GM12801 (cell line): ENCODE measurements at regions not wholly inside any gene's neighbourhood (a gene's known extent, or its start where the extent isn't known, plus 50 kb on each side); places are given as distances from the start of the nearest gene placed in this dataset.

Experiments used
- CTCF ChIP-seq: IDR thresholded peaks from one replicate; pipeline ENCODE4 v1.5.1; 2011; ENCODE audit warnings: control low read depth; ENCODE audit not compliant: insufficient read length; ENCODE audit errors: extremely low read depth

DNA sequence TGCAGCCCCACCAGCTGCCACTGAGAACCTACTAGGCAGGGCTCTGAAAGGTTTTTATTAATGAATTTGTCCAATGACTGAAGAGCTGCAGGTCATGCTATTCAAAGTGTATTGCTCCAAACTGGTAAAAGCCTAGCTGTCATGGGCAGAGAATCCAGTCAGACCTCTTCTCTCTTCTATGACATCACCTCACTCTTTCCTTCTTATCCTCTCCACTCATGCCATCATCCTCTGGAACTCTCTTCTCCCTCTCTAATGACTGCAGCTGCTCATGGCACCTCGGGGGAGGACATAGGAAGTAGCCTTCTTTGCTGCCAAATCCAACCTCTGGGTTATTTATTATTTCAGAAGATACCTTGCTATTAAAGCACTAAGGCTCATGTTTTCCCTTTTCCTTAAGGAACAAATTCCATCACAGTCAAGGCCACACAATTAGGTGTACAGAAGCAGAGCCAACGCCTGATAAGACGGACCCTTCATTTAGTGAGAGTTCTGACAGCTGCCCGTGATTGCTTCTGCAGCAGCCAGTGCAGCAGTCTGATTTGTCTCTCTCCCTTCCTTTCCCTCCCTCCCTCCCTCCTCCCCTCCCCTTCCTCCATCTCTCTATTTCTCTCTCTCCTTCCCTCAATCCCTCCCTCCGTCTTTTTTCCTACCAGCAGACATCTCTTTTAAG lies 87.0 kb upstream of the ONECUT1 start:
- no peak for TF ChIP-seq CTCF

DNA sequence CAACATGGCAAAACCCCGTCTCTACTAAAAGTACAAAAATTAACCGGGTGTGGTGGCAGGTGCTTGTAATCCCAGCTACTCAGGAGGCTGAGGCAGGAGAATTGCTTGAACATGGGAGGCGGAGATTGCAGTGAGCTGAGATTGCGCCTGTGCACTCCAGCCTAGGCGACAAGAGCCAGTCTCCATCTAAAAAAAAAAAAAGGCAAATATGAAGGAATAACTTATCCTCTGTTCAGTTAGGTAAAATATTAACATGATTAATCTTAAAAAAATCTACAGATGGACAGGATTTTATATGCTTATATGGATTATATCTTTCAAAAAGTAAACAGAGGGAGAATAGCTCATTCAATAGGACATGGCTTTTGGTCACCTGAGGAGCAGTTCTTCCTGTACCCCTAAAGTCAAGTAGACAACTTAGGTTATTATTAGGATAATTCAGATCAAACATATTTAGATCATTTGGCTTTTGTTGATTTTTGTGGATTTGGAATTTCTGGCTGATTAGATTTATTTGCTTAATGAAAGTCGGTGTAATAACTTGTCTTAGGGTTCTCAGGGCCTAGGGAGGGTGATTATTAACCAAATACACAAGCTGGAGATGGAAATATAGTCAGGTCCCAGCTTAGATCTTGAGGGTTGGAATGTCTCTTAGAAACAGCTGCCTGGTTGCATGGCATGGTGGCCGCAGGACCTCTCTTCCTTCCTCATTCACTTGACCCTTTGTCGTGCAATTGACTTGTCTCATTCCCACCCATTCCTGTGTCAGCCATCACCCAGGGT lies 82.1 kb upstream of the ONECUT1 start:
- no peak for TF ChIP-seq CTCF

DNA sequence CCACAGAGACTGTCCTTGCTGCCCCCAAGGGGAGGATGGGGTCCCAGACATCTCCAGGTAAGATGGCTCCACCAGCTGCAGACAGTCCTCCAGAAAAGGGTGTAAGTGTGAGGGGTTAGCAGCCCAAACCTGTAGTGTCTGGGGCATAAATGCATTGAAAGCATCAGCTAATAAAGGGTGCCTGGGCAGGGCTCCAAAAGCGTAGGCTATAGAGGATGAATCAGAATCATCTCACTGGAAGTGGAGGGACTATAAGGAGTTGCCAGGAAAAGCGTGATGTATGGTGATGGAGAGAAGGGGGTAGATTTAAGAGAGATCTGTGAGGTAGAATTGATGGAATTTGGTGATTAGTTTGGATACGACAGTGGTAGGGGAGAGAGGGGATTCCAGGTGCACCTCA lies 79.9 kb upstream of the ONECUT1 start:
- TF ChIP-seq CTCF, result no peak

- no peak for TF ChIP-seq CTCF
Observed at GRCh38 chr15:52866698-52867097, 76.6 kb upstream of the ONECUT1 start.

DNA sequence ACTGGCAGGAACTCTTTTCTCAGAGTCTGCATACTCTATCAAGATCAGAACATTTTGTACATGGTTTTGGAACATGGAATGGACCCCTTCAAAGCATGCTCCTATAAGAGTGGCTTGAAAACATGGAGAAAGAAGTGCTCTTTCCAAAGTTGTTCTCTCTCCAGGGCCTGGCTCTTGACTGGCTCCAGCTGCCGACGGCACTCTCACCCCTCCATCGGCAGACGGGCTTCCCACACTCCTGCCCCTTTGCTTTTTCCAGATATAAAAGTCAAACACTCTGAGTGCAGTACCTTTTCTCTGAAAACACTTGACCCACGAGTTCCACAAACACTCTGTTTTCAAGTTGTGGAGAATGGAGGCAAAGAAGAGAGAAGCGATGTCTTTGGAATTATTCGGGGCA lies 72.5 kb upstream of the ONECUT1 start:
- TF ChIP-seq CTCF, result no peak

DNA sequence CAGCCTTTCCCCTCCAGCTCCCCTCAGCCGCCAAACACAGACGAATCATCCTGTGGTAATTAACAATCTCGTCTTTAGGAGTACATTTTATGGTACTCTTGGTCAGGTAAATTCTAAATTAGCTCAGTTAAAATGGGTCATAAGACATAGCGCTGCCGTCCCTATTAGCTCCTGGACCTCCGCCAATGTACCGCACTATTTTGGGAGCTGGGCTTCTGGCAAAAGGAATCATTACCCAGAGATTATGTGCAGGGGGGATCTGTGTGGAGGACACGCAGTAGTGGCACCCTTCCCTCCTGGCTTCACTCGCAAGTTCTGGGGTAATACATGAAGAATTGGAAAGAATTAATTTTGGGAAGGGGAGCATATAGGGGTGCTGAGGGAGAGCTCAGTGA lies 68.6 kb upstream of the ONECUT1 start:
- no peak for TF ChIP-seq CTCF

DNA sequence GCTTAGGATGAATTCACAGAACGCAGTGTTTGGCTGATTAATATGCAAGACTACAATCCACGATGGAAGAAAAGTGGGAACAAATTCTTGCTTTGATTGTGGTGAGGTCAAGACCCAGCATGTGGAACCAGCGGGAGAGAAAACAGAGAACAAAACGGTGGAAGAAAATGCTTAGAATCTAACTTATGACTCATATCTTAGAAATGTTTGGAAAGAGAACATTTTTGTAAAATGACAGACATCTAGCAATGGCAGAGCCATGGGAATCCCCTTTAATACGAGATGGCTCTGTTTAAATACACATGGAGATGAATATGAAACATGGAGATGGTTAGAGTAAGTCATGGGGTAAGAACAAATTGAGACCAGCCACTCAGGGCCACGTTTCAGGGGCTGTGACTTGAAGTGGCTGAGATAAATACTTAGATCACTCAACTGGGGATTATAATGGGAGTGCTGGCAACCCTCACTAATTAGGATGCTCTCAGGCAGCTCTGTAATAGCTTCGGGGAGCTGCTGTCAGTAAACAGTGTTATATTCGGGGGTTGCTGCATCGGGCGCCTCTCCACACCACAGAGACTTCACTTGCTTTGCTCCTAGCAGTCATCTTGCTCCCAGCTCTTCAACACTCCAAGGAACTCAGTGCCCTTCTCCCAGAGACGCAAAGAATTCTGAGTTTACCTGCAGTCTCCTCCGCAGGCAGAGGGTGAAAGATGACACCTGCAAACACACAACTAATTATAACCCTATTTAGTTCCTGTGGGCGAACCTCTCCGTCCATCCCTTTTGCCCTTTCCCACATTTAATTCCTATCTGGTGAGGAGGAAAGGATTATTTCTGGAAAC lies 68.0 kb upstream of the ONECUT1 start:
- no peak for TF ChIP-seq CTCF
